PC-3 (cell line): ENCODE measurements at regions not wholly inside any gene's neighbourhood (a gene's known extent, or its start where the extent isn't known, plus 50 kb on each side); places are given as distances from the start of the nearest gene placed in this dataset.

Experiments
- ATAC-seq: fragments of 200-7000 bp; cut with Tn5 transposase; 2 replicates; pipeline ENCODE4 v1.9.1; 2020; ENCODE audit warnings: mild to moderate bottlenecking, moderate library complexity
- BruUV-seq: library from RNA; stranded (reverse); fragments of 400-500 nt; replicated peaks from 2 replicates; lab custom pipeline; 2021; lab: Mats Ljungman, UMichigan
- CTCF ChIA-PET: fragments of 300-600 bp; sonication (Branson Sonifier 250); formaldehyde crosslinking; loops from one replicate; lab custom pipeline; 2022; ENCODE audit warnings: antibody characterized with exemption; lab: Charles Lee
- POLR2A ChIA-PET: fragments of 300-600 bp; sonication (Branson Sonifier 250); formaldehyde crosslinking; loops from one replicate; lab custom pipeline; 2022; ENCODE audit warnings: antibody characterized with exemption; ENCODE audit not compliant: unreplicated experiment; lab: Charles Lee
- DNase-seq: peaks from one replicate; pipeline ENCODE4 v3.0.0-alpha.2; 2015
- H2AFZ ChIP-seq: fragments of 300-600 bp; sonication (generic); 2 replicates; pipeline ENCODE4 v1.6.0; 2016; ENCODE audit warnings: antibody characterized with exemption, low read length
- H3F3A ChIP-seq: fragments of 300-600 bp; sonication (generic); one replicate; pipeline ENCODE4 v1.6.0; 2017; ENCODE audit warnings: antibody characterized with exemption, low read length, control low read depth, mild to moderate bottlenecking; ENCODE audit not compliant: unreplicated experiment
- H3K27ac ChIP-seq: fragments of 300-600 bp; sonication (generic); 2 replicates; pipeline ENCODE4 v1.5.1; 2016; ENCODE audit warnings: mild to moderate bottlenecking, low read length
- H3K27me3 ChIP-seq: fragments of 300-600 bp; sonication (generic); 2 replicates; pipeline ENCODE4 v1.6.1; 2016; ENCODE audit warnings: low read length, mixed read lengths
- H3K36me3 ChIP-seq: fragments of 300-600 bp; sonication (generic); 2 replicates; pipeline ENCODE4 v1.6.1; 2016; ENCODE audit warnings: low read depth, mixed run types, low read length, mixed read lengths
- H3K4me1 ChIP-seq: fragments of 300-600 bp; sonication (generic); 2 replicates; pipeline ENCODE4 v1.5.1; 2016; ENCODE audit warnings: low read length; ENCODE audit not compliant: insufficient read depth
- H3K4me2 ChIP-seq: fragments of 300-600 bp; sonication (generic); 2 replicates; pipeline ENCODE4 v1.6.0; 2016; ENCODE audit warnings: low read length
- H3K4me3 ChIP-seq: fragments of 300-600 bp; sonication (generic); 2 replicates; pipeline ENCODE4 v1.5.1; 2016; ENCODE audit warnings: mild to moderate bottlenecking, low read length, mixed read lengths
- H3K79me2 ChIP-seq: fragments of 300-600 bp; sonication (generic); 2 replicates; pipeline ENCODE4 v1.6.1; 2017; ENCODE audit warnings: low read length, mixed read lengths
- H3K9ac ChIP-seq: fragments of 300-600 bp; sonication (generic); 2 replicates; pipeline ENCODE4 v1.6.0; 2016; ENCODE audit warnings: mild to moderate bottlenecking, low read length
- H3K9me2 ChIP-seq: fragments of 300-600 bp; sonication (generic); replicated peaks from 2 replicates; pipeline ENCODE4 v1.6.1; 2016; ENCODE audit warnings: mixed run types, low read length, mixed read lengths
- H3K9me3 ChIP-seq: fragments of 300-600 bp; sonication (generic); 2 replicates; pipeline ENCODE4 v1.6.1; 2016; ENCODE audit warnings: low read length, mixed read lengths
- H4K20me1 ChIP-seq: fragments of 300-600 bp; sonication (generic); 2 replicates; pipeline ENCODE4 v1.6.1; 2016; ENCODE audit warnings: low read length, mixed read lengths
- EZH2 ChIP-seq: fragments of 300-600 bp; sonication (generic); IDR thresholded peaks from one replicate; pipeline ENCODE4 v1.6.1; 2017; ENCODE audit warnings: antibody characterized with exemption, mild to moderate bottlenecking, low read length; ENCODE audit not compliant: unreplicated experiment
- EZH2phosphoT487 ChIP-seq: fragments of 300-600 bp; sonication (generic); IDR thresholded peaks from 2 replicates; pipeline ENCODE4 v1.6.1; 2018; ENCODE audit warnings: mild to moderate bottlenecking, antibody characterized with exemption, low read length, borderline replicate concordance
- intact Hi-C: fragments of 100-400 bp; cut with micrococcal nuclease; formaldehyde crosslinking; loops from 2 replicates; pipeline ENCODE4 v1.9.0; 2023
- TF ChIP-seq, protein P1 (sequence below): fragments of 300-600 bp; sonication (generic); conservative IDR thresholded peaks from 2 replicates; pipeline ENCODE4 v1.5.1; 2017; ENCODE audit warnings: antibody characterized with exemption, low read depth, mild to moderate bottlenecking, low read length

DNA sequence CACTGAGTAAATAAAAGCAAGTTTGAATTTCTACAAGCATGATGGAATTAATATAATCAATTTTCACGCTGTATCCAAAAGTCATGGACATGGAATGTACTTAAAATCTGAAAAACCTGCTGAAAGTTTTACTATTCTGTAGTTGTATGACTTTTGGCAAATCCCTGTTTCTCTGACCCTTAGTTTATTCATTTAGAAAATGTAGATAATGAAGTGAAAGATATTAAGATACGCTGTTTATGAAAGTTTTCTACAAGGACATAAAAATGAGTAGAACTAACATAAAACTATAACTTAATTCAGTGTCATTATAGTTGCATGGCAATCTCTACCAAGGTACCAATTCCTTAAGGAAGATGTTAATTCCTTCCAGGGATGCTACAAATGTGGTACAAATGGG lies 363.2 kb upstream of the MPDZ start:
- Histone ChIP-seq H3K9me2 (no peaks in the 10 kb centered on the region), H3F3A (no peaks in the 10 kb centered on the region), H3K9ac (no peak overlapping the region), H3K36me3 (no peaks in the 10 kb centered on the region), H3K27ac (no peak overlapping the region), H3K4me3 (no peak overlapping the region), H2AFZ (no peak overlapping the region), H3K4me1 (0 out of 2 replicates have a peak, but pooled peaks cover 5% of the 10 kb centered on the region), H4K20me1 (no peaks in the 10 kb centered on the region), H3K27me3 (no peaks in the 10 kb centered on the region), H3K79me2 (no peaks in the 10 kb centered on the region), H3K9me3 (no peaks in the 10 kb centered on the region), H3K4me2 (no peak overlapping the region)
- TF ChIP-seq EZH2phosphoT487 (no peak), EZH2 (no peak)
- TF ChIP-seq, protein P1, sequence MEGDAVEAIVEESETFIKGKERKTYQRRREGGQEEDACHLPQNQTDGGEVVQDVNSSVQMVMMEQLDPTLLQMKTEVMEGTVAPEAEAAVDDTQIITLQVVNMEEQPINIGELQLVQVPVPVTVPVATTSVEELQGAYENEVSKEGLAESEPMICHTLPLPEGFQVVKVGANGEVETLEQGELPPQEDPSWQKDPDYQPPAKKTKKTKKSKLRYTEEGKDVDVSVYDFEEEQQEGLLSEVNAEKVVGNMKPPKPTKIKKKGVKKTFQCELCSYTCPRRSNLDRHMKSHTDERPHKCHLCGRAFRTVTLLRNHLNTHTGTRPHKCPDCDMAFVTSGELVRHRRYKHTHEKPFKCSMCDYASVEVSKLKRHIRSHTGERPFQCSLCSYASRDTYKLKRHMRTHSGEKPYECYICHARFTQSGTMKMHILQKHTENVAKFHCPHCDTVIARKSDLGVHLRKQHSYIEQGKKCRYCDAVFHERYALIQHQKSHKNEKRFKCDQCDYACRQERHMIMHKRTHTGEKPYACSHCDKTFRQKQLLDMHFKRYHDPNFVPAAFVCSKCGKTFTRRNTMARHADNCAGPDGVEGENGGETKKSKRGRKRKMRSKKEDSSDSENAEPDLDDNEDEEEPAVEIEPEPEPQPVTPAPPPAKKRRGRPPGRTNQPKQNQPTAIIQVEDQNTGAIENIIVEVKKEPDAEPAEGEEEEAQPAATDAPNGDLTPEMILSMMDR: no peak
- BruUV-seq: no TSS peak
- POLR2A ChIA-PET: no interaction called here
- intact Hi-C loops: no loop called here
- ATAC-seq (no peak), DNase-seq (no peak)
- CTCF ChIA-PET: no interaction called here

DNA sequence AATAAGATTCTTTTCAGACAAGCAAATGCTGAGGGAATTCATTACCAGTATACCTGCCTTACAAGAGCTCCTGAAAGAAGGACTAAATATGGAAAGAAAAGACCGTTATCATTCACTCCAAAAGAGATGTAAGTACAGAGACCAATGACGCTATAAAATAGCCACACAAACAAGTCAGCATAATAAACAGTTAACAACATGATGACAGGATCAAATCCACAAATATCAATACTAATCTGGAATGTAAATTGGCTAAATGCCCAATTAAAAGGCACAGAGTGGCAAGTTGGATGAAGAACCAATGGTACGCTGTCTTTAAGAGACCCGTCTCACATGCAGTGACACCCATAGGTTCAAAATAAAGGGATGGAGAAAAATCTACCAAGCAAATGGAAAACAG lies 349.6 kb upstream of the MPDZ start:
- Histone ChIP-seq H3K27ac (no peak overlapping the region), H3F3A (no peaks in the 10 kb centered on the region), H3K36me3 (no peaks in the 10 kb centered on the region), H3K27me3 (no peaks in the 10 kb centered on the region), H3K9me2 (no peaks in the 10 kb centered on the region), H3K79me2 (no peaks in the 10 kb centered on the region), H3K4me3 (no peak overlapping the region), H3K9ac (no peak overlapping the region), H3K4me1 (no peaks in the 10 kb centered on the region), H3K4me2 (no peak overlapping the region), H4K20me1 (no peaks in the 10 kb centered on the region), H3K9me3 (no peaks in the 10 kb centered on the region), H2AFZ (no peak overlapping the region)
- DNase-seq (no peak), ATAC-seq (no peak)
- intact Hi-C loops: no loop called here
- ChIA-PET POLR2A (no interaction called here), CTCF (no interaction called here)
- TF ChIP-seq EZH2phosphoT487 (no peak), EZH2 (no peak)
- TF ChIP-seq, protein P1: no peak
- BruUV-seq: no TSS peak

DNA sequence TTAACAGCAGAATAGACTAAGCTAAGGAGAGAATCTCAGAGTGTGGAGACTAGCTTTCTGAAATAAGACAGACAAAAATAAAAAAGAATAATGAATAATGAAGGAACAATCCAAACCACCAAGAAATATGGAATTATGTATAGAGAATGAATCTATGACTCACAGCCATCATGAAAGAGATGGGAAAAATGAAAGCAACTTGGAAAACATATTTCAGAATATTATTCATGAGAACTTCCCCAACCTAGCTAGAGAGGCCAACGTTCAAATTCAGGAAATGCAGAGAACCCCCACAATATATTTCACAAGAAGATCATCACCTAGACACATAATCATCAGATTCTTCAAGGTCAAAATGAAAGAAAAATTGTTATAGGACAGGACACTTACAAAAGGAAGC lies 349.0 kb upstream of the MPDZ start:
- ChIA-PET POLR2A (no interaction called here), CTCF (no interaction called here)
- TF ChIP-seq EZH2phosphoT487 (no peak), EZH2 (no peak)
- TF ChIP-seq, protein P1: no peak
- no TSS peak for BruUV-seq
- Histone ChIP-seq H3K4me2 (no peak overlapping the region), H3K4me1 (no peaks in the 10 kb centered on the region), H3F3A (no peaks in the 10 kb centered on the region), H2AFZ (no peak overlapping the region), H3K27me3 (no peaks in the 10 kb centered on the region), H3K36me3 (no peaks in the 10 kb centered on the region), H3K9me2 (no peaks in the 10 kb centered on the region), H3K9ac (no peak overlapping the region), H4K20me1 (no peaks in the 10 kb centered on the region), H3K79me2 (no peaks in the 10 kb centered on the region), H3K27ac (no peak overlapping the region), H3K4me3 (no peak overlapping the region), H3K9me3 (no peaks in the 10 kb centered on the region)
- no peak for DNase-seq
- no peak for ATAC-seq
- intact Hi-C loops: no loop called here
